ENCODE measurements at regions not wholly inside any gene's neighbourhood (a gene's known extent, or its start where the extent isn't known, plus 50 kb on each side); places are given as distances from the start of the nearest gene placed in this dataset.
"Not testable (repeated sequence)": the region's sequence is repeated elsewhere in the genome, so short reads cannot be mapped to it uniquely, and the experiment has no call there.

GRCh38 chr9:118637681-118638080 lies 731.6 kb downstream of the BRINP1 start:
- DNase-seq (ENCODE audit: extremely low read depth in 1 of 11, low read depth in 9 of 11, low spot score in 4 of 11) = no peak

- no peak for DNase-seq (ENCODE audit: extremely low read depth in 1 of 11, low read depth in 9 of 11, low spot score in 4 of 11)
These were observed 728.2 kb downstream of the BRINP1 start for GRCh38 chr9:118640836-118641560.

- DNase-seq (ENCODE audit: extremely low read depth in 1 of 11, low read depth in 9 of 11, low spot score in 4 of 11) = peak in 4 of 11 donors; percentile 4 to 24 (median 14)
These were observed 726.1 kb downstream of the BRINP1 start for GRCh38 chr9:118643118-118643517.

GRCh38 chr9:118644066-118644465 lies 725.2 kb downstream of the BRINP1 start:
- no peak for DNase-seq (ENCODE audit: extremely low read depth in 1 of 11, low read depth in 9 of 11, low spot score in 4 of 11)

GRCh38 chr9:118647331-118647730 lies 721.9 kb downstream of the BRINP1 start:
- no peak for DNase-seq (ENCODE audit: extremely low read depth in 1 of 11, low read depth in 9 of 11, low spot score in 4 of 11)

GRCh38 chr9:118650417-118650816 lies 718.8 kb downstream of the BRINP1 start:
- DNase-seq (ENCODE audit: extremely low read depth in 1 of 11, low read depth in 9 of 11, low spot score in 4 of 11) = no peak

GRCh38 chr9:118651511-118651910 lies 717.7 kb downstream of the BRINP1 start:
- DNase-seq (ENCODE audit: extremely low read depth in 1 of 11, low read depth in 9 of 11, low spot score in 4 of 11) = no peak

- DNase-seq (ENCODE audit: extremely low read depth in 1 of 11, low read depth in 9 of 11, low spot score in 4 of 11) = no peak
These were observed 717.0 kb downstream of the BRINP1 start for GRCh38 chr9:118652258-118652657.

GRCh38 chr9:118652912-118653311 lies 716.3 kb downstream of the BRINP1 start:
- DNase-seq (ENCODE audit: extremely low read depth in 1 of 11, low read depth in 9 of 11, low spot score in 4 of 11) = no peak

- no peak for DNase-seq (ENCODE audit: extremely low read depth in 1 of 11, low read depth in 9 of 11, low spot score in 4 of 11)
These were observed 710.2 kb downstream of the BRINP1 start for GRCh38 chr9:118659011-118659410.

GRCh38 chr9:118665226-118665919 lies 703.9 kb downstream of the BRINP1 start:
- DNase-seq (ENCODE audit: extremely low read depth in 1 of 11, low read depth in 9 of 11, low spot score in 4 of 11) = no peak

- DNase-seq (ENCODE audit: extremely low read depth in 1 of 11, low read depth in 9 of 11, low spot score in 4 of 11) = no peak
These were observed 699.0 kb downstream of the BRINP1 start for GRCh38 chr9:118670011-118670953.

- DNase-seq (ENCODE audit: extremely low read depth in 1 of 11, low read depth in 9 of 11, low spot score in 4 of 11) = no peak
These were observed 694.3 kb downstream of the BRINP1 start for GRCh38 chr9:118674942-118675341.

GRCh38 chr9:118677936-118678653 lies 691.1 kb downstream of the BRINP1 start:
- DNase-seq (ENCODE audit: extremely low read depth in 1 of 11, low read depth in 9 of 11, low spot score in 4 of 11) = not testable (repeated sequence)

- DNase-seq (ENCODE audit: extremely low read depth in 1 of 11, low read depth in 9 of 11, low spot score in 4 of 11) = no peak
These were observed 682.3 kb downstream of the BRINP1 start for GRCh38 chr9:118686959-118687358.

GRCh38 chr9:118689280-118689679 lies 680.0 kb downstream of the BRINP1 start:
- DNase-seq (ENCODE audit: extremely low read depth in 1 of 11, low read depth in 9 of 11, low spot score in 4 of 11) = no peak

GRCh38 chr9:118692613-118693012 lies 676.6 kb downstream of the BRINP1 start:
- DNase-seq (ENCODE audit: extremely low read depth in 1 of 11, low read depth in 9 of 11, low spot score in 4 of 11) = no peak

GRCh38 chr9:118693645-118694044 lies 675.6 kb downstream of the BRINP1 start:
- DNase-seq (ENCODE audit: extremely low read depth in 1 of 11, low read depth in 9 of 11, low spot score in 4 of 11) = peak in 7 of 11 donors; percentile 0 to 11 (median 3)

GRCh38 chr9:118695249-118695648 lies 674.0 kb downstream of the BRINP1 start:
- not testable (repeated sequence) for DNase-seq (ENCODE audit: extremely low read depth in 1 of 11, low read depth in 9 of 11, low spot score in 4 of 11)

Data from renal cortex interstitium (tissue), 11 donors.